Fibroblast of peridontal ligament (primary cell): ENCODE measurements at regions not wholly inside any gene's neighbourhood (a gene's known extent, or its start where the extent isn't known, plus 50 kb on each side); places are given as distances from the start of the nearest gene placed in this dataset.
"Not testable (repeated sequence)": the region's sequence is repeated elsewhere in the genome, so short reads cannot be mapped to it uniquely, and the experiment has no call there.

Experiments
- DNase-seq: peaks from one replicate; pipeline ENCODE4 v3.0.0-alpha.2; 2010; ENCODE audit errors: extremely low read depth

DNA sequence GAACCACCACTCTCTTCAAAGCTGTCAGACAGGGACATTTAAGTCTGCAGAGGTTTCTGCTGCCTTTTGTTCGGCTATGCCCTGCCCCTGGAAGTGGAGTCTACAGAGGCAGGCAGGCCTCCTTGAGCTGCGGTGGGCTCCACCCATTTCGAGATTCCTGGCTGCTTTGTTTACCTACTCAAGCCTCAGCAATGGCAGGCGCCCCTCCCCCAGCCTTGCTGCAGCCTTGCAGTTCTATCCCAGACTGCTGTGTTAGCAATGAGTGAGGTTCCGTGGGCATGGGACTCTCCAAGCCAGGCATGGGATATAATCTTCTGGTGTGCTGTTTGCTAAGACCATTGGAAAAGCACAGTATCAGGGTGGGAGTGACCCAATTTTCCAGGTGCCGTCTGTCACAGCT, 417.2 kb downstream of the KIF20B start:
- not testable (repeated sequence) for DNase-seq

DNA sequence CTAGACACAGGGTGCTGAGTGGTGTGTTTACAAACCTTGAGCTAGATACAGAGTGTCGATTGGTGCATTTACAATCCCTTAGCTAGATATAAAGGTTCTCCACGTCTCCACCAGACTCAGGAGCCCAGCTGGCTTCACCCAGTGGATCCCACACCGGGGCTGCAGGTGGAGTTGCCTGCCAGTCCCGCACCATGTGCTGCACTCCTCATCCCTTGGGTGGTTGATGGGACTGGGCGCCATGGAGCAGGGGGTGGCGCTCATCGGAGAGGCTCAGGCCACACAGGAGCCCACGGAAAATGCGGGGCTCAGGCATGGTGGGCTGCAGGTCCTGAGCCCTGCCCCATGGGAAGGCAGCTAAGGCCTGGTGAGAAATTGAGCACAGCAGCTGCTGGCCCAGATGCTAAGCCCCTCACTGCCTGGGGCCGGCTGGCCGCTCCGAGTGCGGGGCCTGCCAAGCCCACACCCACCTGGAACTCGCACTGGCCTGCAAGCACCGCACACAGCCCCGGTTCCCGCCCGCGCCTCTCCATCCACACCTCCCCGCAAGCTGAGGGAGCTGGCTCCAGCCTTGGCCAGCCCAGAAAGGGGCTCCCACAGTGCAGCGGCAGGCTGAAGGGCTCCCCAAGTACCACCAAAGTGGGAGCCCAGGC, 418.4 kb downstream of the KIF20B start:
- not testable (repeated sequence) for DNase-seq

DNA sequence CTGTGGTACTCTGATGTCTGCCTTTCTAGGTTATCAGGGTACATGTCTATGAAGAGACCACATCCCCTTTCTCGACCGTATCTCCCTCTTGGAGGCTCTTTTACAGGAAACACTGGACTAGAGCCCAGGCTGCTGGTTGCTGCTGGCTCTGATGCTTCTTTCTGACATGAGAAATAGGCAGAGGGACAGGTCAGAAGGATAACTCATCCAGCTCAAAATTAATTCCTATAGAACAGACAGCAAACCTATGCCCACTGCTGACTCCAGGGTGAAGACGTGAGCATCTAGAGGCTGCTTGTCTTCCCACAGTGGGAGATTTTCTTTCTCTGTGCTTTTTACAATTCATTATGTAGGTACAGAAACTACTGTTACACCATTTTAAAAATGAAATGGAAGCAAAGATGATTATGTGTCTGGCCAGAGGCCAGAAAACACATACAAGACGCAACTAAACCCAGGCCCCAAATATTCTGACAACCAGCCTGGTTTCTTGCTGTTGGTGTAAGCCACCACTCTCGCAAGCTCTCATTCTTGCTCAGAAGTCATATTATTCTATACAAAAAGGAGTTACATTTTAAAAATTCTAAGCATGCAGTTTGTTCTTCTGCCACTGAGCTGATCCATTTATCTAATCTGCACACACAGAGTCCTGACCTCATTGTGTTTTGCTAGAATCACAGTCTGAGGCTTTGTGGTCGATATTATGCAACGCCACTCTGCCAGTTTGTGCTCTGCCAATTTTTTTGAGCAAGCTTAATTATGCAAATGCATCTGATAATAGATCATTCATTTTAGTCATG, 424.3 kb downstream of the KIF20B start:
- peak; percentile 94 for DNase-seq

DNA sequence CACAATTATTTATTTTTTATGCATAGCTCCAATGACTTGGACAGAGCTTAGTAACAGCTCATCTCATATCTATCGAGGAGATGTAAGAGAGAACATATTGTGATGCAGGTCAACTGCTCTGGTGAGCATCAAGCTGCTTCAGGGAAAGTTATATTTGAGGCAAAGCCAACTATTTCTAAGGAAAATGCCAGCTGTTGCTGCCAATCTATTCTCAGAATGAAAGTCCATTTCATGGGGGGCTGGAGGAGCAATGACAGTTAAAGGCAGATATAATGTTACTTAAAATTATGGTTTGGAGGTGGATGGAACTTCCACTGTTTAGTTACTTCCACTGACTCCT, 424.8 kb downstream of the KIF20B start:
- no peak for DNase-seq

DNA sequence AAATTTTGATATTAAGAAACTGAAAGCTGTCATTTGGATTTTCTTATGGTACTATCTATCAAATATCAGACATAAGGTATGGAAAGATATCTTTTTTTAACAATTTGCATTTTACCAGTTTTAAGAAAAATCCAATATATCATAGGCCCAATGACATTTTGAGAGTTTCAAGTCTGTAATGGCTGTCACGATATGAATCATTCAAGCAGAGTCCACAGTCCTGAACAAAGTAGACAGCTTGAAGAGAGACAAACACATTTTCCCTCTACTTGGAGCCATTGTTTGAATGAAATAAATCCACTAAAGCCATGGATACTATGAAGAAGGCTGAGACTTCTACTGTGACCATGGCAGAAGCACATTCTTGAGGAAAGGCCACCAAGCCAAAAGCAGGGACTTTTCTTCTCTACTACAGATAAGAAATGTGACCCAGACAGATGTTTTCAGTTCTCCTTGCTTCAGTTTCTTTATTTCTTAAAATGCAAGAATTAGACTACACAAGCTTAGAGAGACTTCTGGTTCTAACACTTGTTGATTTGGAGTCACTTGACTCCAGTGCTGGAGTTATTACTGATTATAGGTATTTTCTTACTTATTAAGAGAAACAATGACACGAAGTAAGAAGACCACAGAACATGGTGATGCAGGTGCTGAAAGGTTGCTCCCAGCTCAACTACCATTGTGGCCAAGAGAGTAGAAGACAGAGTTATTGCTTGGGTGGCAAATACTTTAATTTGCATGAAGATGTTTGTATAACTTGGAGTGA, 429.1 kb downstream of the KIF20B start:
- DNase-seq, result no peak

DNA sequence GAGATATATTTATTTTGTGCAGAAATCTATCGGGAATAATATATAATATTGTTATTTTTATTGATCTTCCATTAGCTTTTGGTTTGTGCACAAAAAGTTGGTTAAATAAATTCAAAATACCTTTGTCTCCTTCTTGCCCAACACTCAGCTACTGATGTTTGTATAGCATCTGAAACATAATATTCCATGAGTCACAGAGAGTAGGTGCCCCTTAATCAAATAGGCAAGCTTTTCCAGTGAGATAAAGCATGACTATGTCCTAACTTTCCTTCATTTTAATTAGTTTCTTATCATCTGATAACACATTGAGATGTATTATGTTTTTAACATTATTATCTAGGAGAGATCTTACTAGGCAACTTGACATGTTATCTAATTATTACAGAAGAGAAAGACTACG, 432.2 kb downstream of the KIF20B start:
- DNase-seq, result no peak

DNA sequence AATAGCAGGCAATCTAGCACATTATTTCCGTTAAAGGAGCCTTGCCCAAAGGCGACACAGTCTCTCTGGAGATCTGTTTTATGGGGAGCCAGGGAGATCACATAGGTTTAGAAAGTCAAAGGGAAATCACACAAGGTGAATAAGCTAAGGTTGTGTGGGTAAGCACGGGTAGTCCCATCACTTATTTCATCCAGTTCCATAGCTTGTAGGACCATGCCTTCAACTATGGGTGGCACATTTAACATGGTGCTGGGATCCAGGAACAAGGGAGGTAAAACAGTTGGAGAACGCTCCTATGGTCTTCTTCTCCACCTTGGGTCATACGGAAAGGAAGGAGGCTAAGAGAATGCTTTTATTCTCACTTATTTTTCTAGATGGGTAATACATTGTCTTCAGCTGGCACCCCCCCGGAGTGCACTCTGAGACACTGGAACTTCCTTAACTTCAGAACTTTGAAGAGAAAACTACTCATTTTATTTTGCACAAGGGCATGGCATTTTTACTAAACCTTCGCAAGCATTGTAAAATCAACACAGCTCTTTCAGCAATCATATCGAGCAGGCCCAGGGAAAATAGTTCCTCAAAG, 435.4 kb downstream of the KIF20B start:
- DNase-seq, result no peak

DNA sequence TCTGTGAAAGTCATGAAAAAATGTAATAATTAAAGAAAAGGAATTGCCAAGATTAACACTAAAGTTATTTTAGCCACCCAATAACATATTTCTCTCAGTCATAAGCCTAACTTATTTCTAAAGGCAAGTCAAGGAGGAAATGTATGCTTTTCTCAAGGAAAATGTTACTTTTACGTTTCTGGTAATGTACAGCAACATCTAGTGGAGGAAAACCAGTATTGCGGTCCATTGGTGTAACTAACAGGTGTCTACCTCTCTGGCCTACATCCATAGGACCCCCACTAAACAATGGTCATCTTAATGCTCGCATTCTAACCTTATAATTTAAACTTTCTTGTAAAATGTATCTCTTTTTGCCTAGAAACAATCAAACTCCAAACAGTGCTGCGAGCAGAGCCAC, 437.5 kb downstream of the KIF20B start:
- DNase-seq, result no peak

DNA sequence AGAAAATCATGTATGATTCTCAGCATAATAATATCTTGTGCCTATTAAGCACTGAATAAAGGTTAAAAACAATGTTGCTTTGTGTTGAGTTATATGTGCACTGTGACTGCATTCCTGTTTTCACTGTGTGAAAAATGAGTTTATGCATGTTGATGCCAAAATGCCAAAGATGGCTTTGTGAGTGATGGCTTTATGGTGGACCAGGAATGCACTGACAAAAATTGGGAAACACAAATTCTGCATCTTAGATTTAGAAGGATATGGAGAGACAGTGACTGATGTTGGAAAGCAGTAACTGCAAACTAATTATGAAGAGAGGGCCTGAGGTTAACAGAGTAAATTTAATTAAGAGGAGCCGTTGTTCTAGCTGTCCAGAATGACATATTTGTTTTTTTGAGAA, 440.4 kb downstream of the KIF20B start:
- no peak for DNase-seq

DNA sequence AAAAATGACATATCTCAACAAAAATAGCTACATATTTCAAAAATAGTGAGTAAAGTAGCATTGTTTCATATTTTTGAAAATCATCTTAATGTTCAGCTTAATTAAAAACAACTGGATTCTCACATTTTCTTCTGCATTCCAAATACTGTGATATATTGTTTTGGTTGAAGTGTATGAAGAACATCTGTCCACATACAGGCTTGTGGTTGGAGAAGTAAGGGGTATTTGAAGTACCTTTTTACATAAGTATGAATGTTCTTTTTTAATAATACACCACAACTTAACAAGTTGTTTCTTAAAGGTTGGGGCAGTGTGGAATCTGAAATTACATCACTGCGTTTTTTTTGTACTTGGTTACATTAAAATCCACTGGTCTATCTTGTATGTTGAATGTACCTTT, 442.5 kb downstream of the KIF20B start:
- no peak for DNase-seq

DNA sequence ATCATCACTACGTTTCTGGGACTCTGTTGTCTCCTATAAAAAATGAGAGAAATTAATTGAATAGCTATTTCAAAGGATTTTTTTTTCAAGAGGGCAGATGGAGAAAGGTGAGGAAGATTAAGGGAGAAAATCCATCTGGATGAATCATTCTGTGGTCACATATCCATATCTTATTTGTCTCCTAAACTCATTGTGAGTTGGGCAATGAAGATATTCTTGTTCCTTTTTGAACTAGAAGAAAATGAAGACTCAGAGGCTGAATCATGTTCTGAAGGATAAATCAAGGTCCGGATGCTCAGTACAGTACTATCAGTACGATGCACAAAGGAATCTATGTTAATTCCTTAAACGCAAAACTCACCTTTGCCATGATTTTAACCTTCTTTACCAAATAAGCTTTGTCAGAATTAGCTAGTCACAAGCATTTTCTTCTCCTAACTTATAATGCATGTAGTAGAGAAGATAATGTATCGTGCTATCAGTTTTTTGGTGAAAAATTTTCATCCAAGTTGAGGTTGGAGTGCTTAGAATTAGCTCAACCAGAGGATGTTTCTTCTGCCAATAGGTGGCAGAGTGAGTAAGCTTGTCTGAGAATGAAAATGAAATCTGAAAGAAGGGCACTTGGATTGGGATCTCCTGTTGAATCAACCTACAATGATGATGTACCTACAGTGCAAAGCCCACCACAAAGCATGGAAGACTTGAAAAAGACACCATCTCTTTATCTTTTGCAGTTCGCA, 446.9 kb downstream of the KIF20B start:
- DNase-seq, result peak; percentile 75

DNA sequence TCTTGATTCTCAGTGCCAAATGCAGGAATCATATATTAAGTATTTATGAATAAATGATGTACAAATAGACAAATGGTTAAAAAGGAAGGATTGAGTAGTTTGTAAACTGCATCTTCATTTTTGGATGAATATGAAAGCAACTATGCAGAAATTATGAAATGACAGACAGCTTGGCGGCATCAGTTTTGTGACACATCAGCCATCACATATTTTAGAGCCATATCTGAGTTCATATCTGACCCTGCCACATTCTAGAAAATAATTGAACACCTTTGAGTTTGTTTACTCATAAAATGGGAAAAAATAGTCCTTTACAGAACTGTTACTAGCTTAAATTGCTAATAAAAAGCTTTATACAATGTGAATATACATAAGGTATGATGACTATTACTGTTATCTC, 448.2 kb downstream of the KIF20B start:
- no peak for DNase-seq

DNA sequence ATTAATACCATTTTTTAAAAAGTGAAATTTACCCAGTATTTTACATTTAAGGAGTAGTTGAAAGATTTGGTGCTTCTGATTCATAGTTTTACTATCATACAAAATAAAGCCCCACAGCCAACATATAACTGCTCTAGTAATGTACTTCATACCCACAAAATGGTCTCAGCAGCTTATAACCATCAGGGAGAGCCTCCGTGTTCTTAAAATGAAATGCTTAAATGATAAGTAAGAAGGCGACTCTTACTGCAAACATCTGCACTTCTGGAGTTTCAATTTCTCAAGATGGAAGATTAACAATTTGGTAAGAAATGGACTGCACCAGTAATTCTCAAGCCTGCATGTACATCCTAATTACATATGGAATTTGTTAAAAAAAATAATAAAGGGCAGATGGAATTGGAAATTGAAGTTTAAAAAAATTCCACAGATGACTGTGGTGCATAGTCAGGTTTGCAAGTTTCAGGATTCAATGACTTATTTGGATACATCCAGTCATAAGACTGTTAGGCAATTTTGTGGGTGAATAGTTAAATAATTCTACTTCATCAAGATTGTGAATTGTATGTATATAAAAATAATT, 461.0 kb downstream of the KIF20B start:
- peak; percentile 95 for DNase-seq

DNA sequence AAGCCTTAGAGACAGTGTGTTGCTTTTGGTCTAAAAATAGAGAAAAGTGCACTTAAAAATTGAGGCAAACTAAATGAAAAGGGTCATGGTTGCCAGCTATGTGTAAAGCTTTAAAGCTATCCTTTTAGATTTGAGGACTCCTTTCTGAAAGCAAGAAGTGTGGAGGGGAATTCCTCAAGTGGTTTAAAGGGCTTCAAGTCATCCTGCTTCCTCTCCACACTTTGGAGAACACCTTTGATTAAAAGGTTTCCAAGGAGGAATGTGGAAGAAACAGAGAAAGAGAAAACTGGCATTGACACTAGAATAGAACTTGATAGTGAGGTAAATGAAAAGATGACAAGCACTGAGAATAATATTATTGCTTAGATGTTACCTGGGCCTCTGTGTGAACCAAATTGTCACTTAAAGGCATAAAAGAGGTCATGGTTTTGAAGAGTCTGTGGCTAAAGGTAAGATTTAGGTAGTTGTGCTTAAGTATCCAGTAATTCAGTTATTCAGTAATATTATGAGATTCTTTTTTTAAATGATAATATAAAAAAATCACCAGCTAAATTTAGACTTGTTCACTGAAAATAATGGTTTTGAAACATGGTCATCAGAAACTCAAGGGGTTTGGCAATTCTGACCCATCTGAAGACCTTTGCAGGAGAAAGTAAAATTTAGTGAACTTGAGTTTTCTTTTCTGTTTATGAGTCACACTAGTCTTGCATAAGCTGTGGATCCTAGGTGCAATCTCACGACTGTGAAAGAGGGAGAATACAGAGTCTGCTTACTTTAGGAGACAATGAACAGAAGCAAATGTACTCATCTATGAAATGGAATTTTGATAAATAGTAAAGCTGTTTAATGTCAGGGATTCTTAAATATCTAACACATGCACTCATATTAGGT, 466.0 kb downstream of the KIF20B start:
- peak; percentile 87 for DNase-seq

DNA sequence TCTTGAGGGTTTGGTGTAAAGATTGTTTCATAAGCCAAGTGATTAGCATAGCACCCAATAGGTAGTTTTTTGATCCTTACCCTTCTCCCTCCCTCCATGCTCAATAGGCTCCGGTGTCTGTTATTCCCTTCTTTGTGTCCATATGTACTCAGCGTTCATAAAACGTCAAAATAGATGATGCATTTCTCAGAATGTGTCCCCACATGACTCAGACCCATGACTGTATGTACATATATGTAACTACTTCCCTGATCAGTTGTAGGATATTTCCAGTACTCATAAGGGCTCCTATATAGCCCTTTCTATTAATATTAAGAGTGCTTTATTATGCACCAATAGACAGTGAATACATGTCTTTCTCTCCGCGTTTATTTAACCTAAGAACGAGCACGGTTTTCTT, 466.9 kb downstream of the KIF20B start:
- no peak for DNase-seq

DNA sequence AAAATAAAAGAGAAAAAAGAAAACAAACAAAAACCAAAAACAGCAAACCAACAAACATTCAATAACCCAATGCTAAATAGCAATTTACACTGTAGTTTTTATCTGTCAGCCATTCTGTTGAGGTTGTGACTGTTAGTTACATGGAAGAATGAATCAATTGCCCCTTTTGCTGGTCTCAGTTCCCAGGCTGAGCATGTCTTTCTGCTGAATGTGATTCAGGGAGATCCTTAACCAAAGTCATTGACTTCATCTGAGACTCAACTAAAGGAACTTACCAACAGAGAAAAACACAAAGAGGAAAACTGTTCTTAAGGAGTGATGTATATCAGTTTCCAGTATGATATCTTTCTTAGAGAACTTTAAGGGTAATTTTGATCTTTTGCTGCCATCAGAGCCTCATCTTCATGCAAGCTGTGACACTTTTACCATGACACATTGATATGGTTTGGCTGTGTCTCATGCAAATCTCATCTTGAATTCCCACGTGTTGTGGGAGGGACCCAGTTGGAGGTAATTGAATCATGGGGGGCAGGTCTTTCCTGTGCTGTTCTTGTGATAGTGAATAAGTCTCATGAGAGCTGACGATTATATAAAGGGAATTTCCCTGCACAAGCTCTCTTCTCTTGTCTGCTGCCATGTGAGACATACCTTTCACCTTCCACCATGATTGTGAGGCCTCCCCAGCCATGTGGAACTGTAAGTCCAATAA, 469.8 kb downstream of the KIF20B start:
- no peak for DNase-seq

DNA sequence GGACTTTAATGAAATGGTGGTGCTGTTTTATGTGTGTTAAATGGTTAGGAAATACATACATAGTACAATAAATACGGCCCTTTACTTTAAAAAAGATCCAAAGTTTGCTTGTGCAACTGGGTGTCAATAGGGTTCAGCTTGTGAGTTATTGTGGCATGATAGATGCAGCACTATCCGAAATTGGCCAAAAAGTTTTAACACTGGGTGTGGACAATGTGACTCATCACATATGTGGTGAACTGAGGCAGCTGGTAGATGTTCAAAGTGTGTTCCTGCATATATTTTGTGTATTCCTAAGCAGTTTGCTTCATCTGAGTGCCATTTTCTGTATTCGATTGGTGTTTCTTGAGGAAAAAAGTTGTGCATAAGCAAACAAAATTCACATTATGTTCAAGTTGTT, 473.1 kb downstream of the KIF20B start:
- DNase-seq, result no peak

DNA sequence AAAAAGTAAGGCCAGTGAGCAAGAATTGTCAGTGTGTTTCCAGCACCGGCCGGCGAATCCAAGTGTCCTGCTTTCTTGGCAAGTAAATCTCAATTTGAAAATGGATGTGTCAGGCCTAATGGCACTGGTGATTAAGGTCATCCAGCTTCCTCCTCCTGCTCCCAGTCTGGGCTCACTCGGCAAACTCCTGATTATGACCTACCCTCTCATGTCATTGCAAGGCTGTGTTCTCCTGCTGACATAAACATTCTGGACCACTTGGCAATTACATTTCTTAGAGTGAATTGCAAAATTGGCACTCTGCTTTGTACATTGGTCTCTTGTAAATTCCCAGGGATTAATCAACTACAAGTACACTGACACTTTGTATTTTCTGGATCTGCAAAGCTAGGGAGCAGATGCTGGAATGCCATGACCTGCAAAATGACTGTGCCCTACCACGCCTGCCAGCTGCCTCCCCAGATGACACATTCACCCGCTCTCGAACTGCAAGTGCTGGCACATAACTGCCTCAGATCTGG, 473.8 kb downstream of the KIF20B start:
- peak; percentile 46 for DNase-seq

DNA sequence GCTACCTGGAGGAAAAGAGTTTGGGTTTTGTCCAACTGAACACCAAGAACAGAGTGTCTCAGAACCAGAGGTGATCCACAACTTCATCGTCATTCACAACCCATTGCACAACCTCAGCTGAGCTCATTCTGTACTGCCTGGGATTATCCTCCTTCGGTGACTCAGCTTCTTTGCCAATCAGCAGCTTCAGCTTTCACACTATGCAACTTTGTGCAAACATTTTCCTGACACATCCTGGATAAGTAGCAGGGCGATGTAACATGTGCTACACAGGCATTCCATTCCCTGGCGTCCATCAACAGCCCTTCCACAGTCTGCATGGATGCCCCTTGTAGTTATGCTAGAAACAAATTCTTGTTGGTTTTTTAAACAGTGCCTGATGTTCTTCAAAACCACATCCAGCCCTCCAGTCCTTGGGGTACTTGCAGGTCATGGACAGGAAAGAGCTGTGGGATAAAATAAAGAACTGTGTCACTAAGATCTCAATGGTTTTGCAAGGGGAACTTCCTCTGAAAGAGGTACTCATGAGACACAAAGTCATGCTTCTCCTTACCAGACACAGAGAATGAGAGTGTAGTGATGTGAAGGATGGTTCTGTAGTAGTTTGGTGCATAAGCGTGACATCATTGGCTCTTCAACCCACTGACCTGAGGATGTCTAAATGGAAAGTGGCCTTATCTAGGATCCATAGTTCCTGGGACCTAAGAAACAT, 478.5 kb downstream of the KIF20B start:
- DNase-seq, result peak; percentile 99
